NCI-H146 (cell line): ENCODE measurements at regions not wholly inside any gene's neighbourhood (a gene's known extent, or its start where the extent isn't known, plus 50 kb on each side); places are given as distances from the start of the nearest gene placed in this dataset.
"Not testable (repeated sequence)": the region's sequence is repeated elsewhere in the genome, so short reads cannot be mapped to it uniquely, and the experiment has no call there.

Source experiments
- DNase-seq: peaks from one replicate; lab custom pipeline; 2025; lab: John Stamatoyannopoulos, UW

GRCh38 chr2:235219048-235219447, 267.2 kb downstream of the SH3BP4 start:
- DNase-seq = no peak

- DNase-seq = no peak
Measured at GRCh38 chr2:235220331-235220730, 268.5 kb downstream of the SH3BP4 start.

GRCh38 chr2:235223011-235223410, 270.8 kb upstream of the AGAP1 start:
- DNase-seq = no peak

GRCh38 chr2:235224410-235224809, 269.4 kb upstream of the AGAP1 start:
- DNase-seq = no peak

- DNase-seq = no peak
Measured at GRCh38 chr2:235225261-235225660, 268.6 kb upstream of the AGAP1 start.

- no peak for DNase-seq
Measured at GRCh38 chr2:235227590-235227989, 266.3 kb upstream of the AGAP1 start.

GRCh38 chr2:235228422-235228821, 265.4 kb upstream of the AGAP1 start:
- DNase-seq = not testable (repeated sequence)

- DNase-seq = no peak
Measured at GRCh38 chr2:235229236-235229635, 264.6 kb upstream of the AGAP1 start.

GRCh38 chr2:235230821-235231601, 262.8 kb upstream of the AGAP1 start:
- peak; percentile 20 for DNase-seq

GRCh38 chr2:235232449-235233433, 261.1 kb upstream of the AGAP1 start:
- no peak for DNase-seq

- no peak for DNase-seq
Measured at GRCh38 chr2:235234736-235235135, 259.1 kb upstream of the AGAP1 start.

- no peak for DNase-seq
Measured at GRCh38 chr2:235235977-235236767, 257.7 kb upstream of the AGAP1 start.

- no peak for DNase-seq
Measured at GRCh38 chr2:235238537-235238936, 255.3 kb upstream of the AGAP1 start.

GRCh38 chr2:235240574-235240973, 253.3 kb upstream of the AGAP1 start:
- DNase-seq = no peak

- no peak for DNase-seq
Measured at GRCh38 chr2:235244255-235245220, 249.3 kb upstream of the AGAP1 start.

- DNase-seq = no peak
Measured at GRCh38 chr2:235247001-235247400, 246.8 kb upstream of the AGAP1 start.

- DNase-seq = no peak
Measured at GRCh38 chr2:235255693-235256092, 238.2 kb upstream of the AGAP1 start.

- DNase-seq = no peak
Measured at GRCh38 chr2:235257590-235257989, 236.3 kb upstream of the AGAP1 start.

GRCh38 chr2:235262750-235263149, 231.1 kb upstream of the AGAP1 start:
- DNase-seq = no peak

GRCh38 chr2:235263205-235264120, 230.4 kb upstream of the AGAP1 start:
- DNase-seq = peak; percentile 3
